Ishikawa (cell line): ENCODE measurements at regions not wholly inside any gene's neighbourhood (a gene's known extent, or its start where the extent isn't known, plus 50 kb on each side); places are given as distances from the start of the nearest gene placed in this dataset.

Experiments used
- CREB1 ChIP-seq: IDR thresholded peaks from 2 replicates; pipeline ENCODE4 v1.6.1; 2012; ENCODE audit warnings: low read depth
- EGR1 ChIP-seq: IDR thresholded peaks from 2 replicates; pipeline ENCODE4 v1.6.1; 2012
- EP300 ChIP-seq: IDR thresholded peaks from 2 replicates; pipeline ENCODE4 v1.6.1; 2012; ENCODE audit warnings: borderline replicate concordance
- MAX ChIP-seq: IDR thresholded peaks from 2 replicates; pipeline ENCODE4 v1.6.1; 2012
- RAD21 ChIP-seq: IDR thresholded peaks from 2 replicates; pipeline ENCODE4 v1.6.1; 2012; ENCODE audit warnings: low read depth
- REST ChIP-seq: IDR thresholded peaks from 2 replicates; pipeline ENCODE4 v1.6.1; 2012; ENCODE audit warnings: low read depth, mild to moderate bottlenecking
- TAF1 ChIP-seq: IDR thresholded peaks from 2 replicates; pipeline ENCODE4 v1.6.1; 2012; ENCODE audit warnings: low read depth, mild to moderate bottlenecking
- TCF12 ChIP-seq: IDR thresholded peaks from 2 replicates; pipeline ENCODE4 v1.6.1; 2012; ENCODE audit warnings: low read depth
- YY1 ChIP-seq: IDR thresholded peaks from 2 replicates; pipeline ENCODE4 v1.6.1; 2012; ENCODE audit warnings: low read depth

- no peak for TF ChIP-seq EGR1
- no peak for TF ChIP-seq YY1
- TF ChIP-seq REST = no peak
- TF ChIP-seq TAF1 = no peak
- TF ChIP-seq CREB1 = no peak
- no peak for TF ChIP-seq EP300
- TF ChIP-seq MAX = no peak
- no peak for TF ChIP-seq TCF12
- TF ChIP-seq RAD21 = no peak
Measured at GRCh38 chr18:29248805-29249204, 1071.9 kb upstream of the CDH2 start.
